ENCODE measurements at regions not wholly inside any gene's neighbourhood (a gene's known extent, or its start where the extent isn't known, plus 50 kb on each side); places are given as distances from the start of the nearest gene placed in this dataset.
"Not testable (repeated sequence)": the region's sequence is repeated elsewhere in the genome, so short reads cannot be mapped to it uniquely, and the experiment has no call there.

GRCh38 chr2:215861607-215862350 is 151.6 kb downstream of the MREG start:
- no peak for DNase-seq

- DNase-seq: no peak
Observed at GRCh38 chr2:215856080-215856479, 157.3 kb downstream of the MREG start.

- not testable (repeated sequence) for DNase-seq
Observed at GRCh38 chr2:215855308-215855707, 158.0 kb downstream of the MREG start.

GRCh38 chr2:215854008-215854407 is 159.3 kb downstream of the MREG start:
- no peak for DNase-seq

GRCh38 chr2:215851696-215852095 is 161.7 kb downstream of the MREG start:
- no peak for DNase-seq

GRCh38 chr2:215851082-215851481 is 162.3 kb downstream of the MREG start:
- no peak for DNase-seq

- no peak for DNase-seq
Observed at GRCh38 chr2:215850380-215850779, 163.0 kb downstream of the MREG start.

- no peak for DNase-seq
Observed at GRCh38 chr2:215849771-215850170, 163.6 kb downstream of the MREG start.

GRCh38 chr2:215848698-215849097 is 164.7 kb downstream of the MREG start:
- no peak for DNase-seq

- DNase-seq: no peak
Observed at GRCh38 chr2:215848146-215848545, 165.2 kb downstream of the MREG start.

- DNase-seq: no peak
Observed at GRCh38 chr2:215847718-215848117, 165.6 kb downstream of the MREG start.

GRCh38 chr2:215847056-215847455 is 166.3 kb downstream of the MREG start:
- no peak for DNase-seq

GRCh38 chr2:215845839-215846586 is 167.3 kb downstream of the MREG start:
- no peak for DNase-seq

- DNase-seq: peak; percentile 9
Observed at GRCh38 chr2:215843579-215843978, 169.8 kb downstream of the MREG start.

- DNase-seq: no peak
Observed at GRCh38 chr2:215841175-215841816, 172.1 kb downstream of the MREG start.

GRCh38 chr2:215839816-215840215 is 173.5 kb downstream of the MREG start:
- no peak for DNase-seq

GRCh38 chr2:215839309-215839708 is 174.0 kb downstream of the MREG start:
- DNase-seq: no peak

- no peak for DNase-seq
Observed at GRCh38 chr2:215836881-215837280, 176.5 kb downstream of the MREG start.

- no peak for DNase-seq
Observed at GRCh38 chr2:215835657-215836056, 177.7 kb downstream of the MREG start.

GRCh38 chr2:215835231-215835630 is 178.1 kb downstream of the MREG start:
- DNase-seq: no peak

- no peak for DNase-seq
Observed at GRCh38 chr2:215833531-215834162, 179.7 kb downstream of the MREG start.

GRCh38 chr2:215832791-215833190 is 180.6 kb downstream of the MREG start:
- DNase-seq: no peak

GRCh38 chr2:215831296-215831913 is 181.9 kb downstream of the MREG start:
- no peak for DNase-seq

Data from T1000 (cell line).